Activated T-cell treated with anti-CD3 and anti-CD28 coated beads, Interleukin-2, amount 50 U/mL, for 72 hours (primary cell): ENCODE measurements at regions not wholly inside any gene's neighbourhood (a gene's known extent, or its start where the extent isn't known, plus 50 kb on each side); places are given as distances from the start of the nearest gene placed in this dataset.

ENCODE experiments used
- ATAC-seq, 2 donors: fragments of 150-1000 bp; cut with Tn5 transposase; replicated peaks in 1 of 2; 2 replicates each; pipeline ENCODE4 v1.10.0; 2021; ENCODE audit warnings: moderate library complexity in 2 of 2, mild to moderate bottlenecking in 1 of 2
- DNase-seq, 2 donors: peaks; one replicate each; pipeline ENCODE4 v3.0.0; 2021 to 2022; ENCODE audit warnings: mixed read lengths in 1 of 2
- H3K27ac Mint-ChIP-seq: one replicate; pipeline ENCODE4 v1.8.0; 2022; ENCODE audit warnings: mild to moderate bottlenecking, moderate library complexity, mixed read lengths
- H3K27me3 Mint-ChIP-seq: one replicate; pipeline ENCODE4 v1.8.0; 2022; ENCODE audit warnings: low read depth, mixed read lengths
- H3K36me3 Mint-ChIP-seq, 2 donors: one replicate each; pipeline ENCODE4 v1.8.0; 2022; ENCODE audit warnings: mixed read lengths in 2 of 2, mild to moderate bottlenecking in 1 of 2; ENCODE audit not compliant: insufficient read depth in 2 of 2
- H3K4me1 Mint-ChIP-seq: one replicate; pipeline ENCODE4 v1.8.0; 2022; ENCODE audit warnings: low read depth, mixed read lengths
- H3K4me3 Mint-ChIP-seq, 2 donors: one replicate each; pipeline ENCODE4 v1.8.0; 2022; ENCODE audit warnings: mild to moderate bottlenecking in 2 of 2, mixed read lengths in 2 of 2, moderate library complexity in 2 of 2
- H3K9me3 Mint-ChIP-seq, 2 donors: one replicate each; pipeline ENCODE4 v1.8.0; 2022; ENCODE audit warnings: mixed read lengths in 2 of 2

GRCh38 chr16:51085271-51085670 lies 65.8 kb downstream of the SALL1 start:
- H3K9me3 Mint-ChIP-seq: peaks cover 3 to 7% of the 10 kb centered on the region in 2 donors
- no peak for DNase-seq

GRCh38 chr16:51084074-51084928 lies 66.8 kb downstream of the SALL1 start:
- Mint-ChIP-seq H3K4me3 (no peak overlapping the region), H3K27ac (no peak overlapping the region), H3K36me3 (peaks cover 0 to 2% of the 10 kb centered on the region in 2 donors), H3K4me1 (no peaks in the 10 kb centered on the region), H3K27me3 (no peaks in the 10 kb centered on the region), H3K9me3 (peaks cover 3 to 7% of the 10 kb centered on the region in 2 donors)
- ATAC-seq (no peak), DNase-seq (no peak)

More at GRCh38 chr16:51085271-51085670, 65.8 kb downstream of the SALL1 start:
- no peak for ATAC-seq
- Mint-ChIP-seq H3K27me3 (no peaks in the 10 kb centered on the region), H3K4me3 (no peak overlapping the region), H3K27ac (no peak overlapping the region), H3K4me1 (no peaks in the 10 kb centered on the region), H3K36me3 (peaks cover 0 to 2% of the 10 kb centered on the region in 2 donors)

- H3K9me3 Mint-ChIP-seq: peaks cover 2 to 3% of the 10 kb centered on the region in 2 donors
- ATAC-seq (no peak), DNase-seq (no peak)
- H3K27ac Mint-ChIP-seq: no peak overlapping the region
- no peaks in the 10 kb centered on the region for H3K4me1 Mint-ChIP-seq
- no peaks in the 10 kb centered on the region for H3K36me3 Mint-ChIP-seq
- no peak overlapping the region for H3K4me3 Mint-ChIP-seq
- H3K27me3 Mint-ChIP-seq: no peaks in the 10 kb centered on the region
Observed at GRCh38 chr16:51072591-51072990, 78.5 kb downstream of the SALL1 start.

- no peak for ATAC-seq
- Mint-ChIP-seq H3K27ac (no peak overlapping the region), H3K4me3 (no peak overlapping the region), H3K4me1 (no peaks in the 10 kb centered on the region), H3K27me3 (no peaks in the 10 kb centered on the region), H3K9me3 (peaks cover 1 to 2% of the 10 kb centered on the region in 2 donors), H3K36me3 (no peaks in the 10 kb centered on the region)
- no peak for DNase-seq
Observed at GRCh38 chr16:51071326-51071725, 79.7 kb downstream of the SALL1 start.

GRCh38 chr16:51067352-51067751 lies 83.7 kb downstream of the SALL1 start:
- DNase-seq: no peak
- Mint-ChIP-seq H3K36me3 (no peaks in the 10 kb centered on the region), H3K27me3 (no peaks in the 10 kb centered on the region), H3K9me3 (no peaks in the 10 kb centered on the region), H3K4me1 (no peaks in the 10 kb centered on the region), H3K4me3 (no peak overlapping the region), H3K27ac (no peak overlapping the region)
- ATAC-seq: no peak

- H3K27me3 Mint-ChIP-seq: peaks cover 4% of the 10 kb centered on the region
- no peaks in the 10 kb centered on the region for H3K4me1 Mint-ChIP-seq
- H3K36me3 Mint-ChIP-seq: no peaks in the 10 kb centered on the region
- H3K9me3 Mint-ChIP-seq: no peaks in the 10 kb centered on the region
- H3K27ac Mint-ChIP-seq: no peak overlapping the region
- no peak overlapping the region for H3K4me3 Mint-ChIP-seq
- DNase-seq (no peak), ATAC-seq (no peak)
Observed at GRCh38 chr16:51062039-51062438, 89.0 kb downstream of the SALL1 start.

GRCh38 chr16:51061328-51061727 lies 89.7 kb downstream of the SALL1 start:
- Mint-ChIP-seq H3K27me3 (peaks cover 6% of the 10 kb centered on the region), H3K36me3 (no peaks in the 10 kb centered on the region), H3K27ac (no peak overlapping the region), H3K4me1 (no peaks in the 10 kb centered on the region), H3K4me3 (no peak overlapping the region), H3K9me3 (no peaks in the 10 kb centered on the region)
- DNase-seq (no peak), ATAC-seq (no peak)

GRCh38 chr16:51057969-51058337 lies 93.1 kb downstream of the SALL1 start:
- no peak overlapping the region for H3K4me3 Mint-ChIP-seq
- ATAC-seq (no peak), DNase-seq (no peak)
- no peaks in the 10 kb centered on the region for H3K9me3 Mint-ChIP-seq
- H3K27me3 Mint-ChIP-seq: peaks cover 12% of the 10 kb centered on the region
- H3K27ac Mint-ChIP-seq: no peak overlapping the region
- H3K4me1 Mint-ChIP-seq: no peaks in the 10 kb centered on the region
- no peaks in the 10 kb centered on the region for H3K36me3 Mint-ChIP-seq

- no peak for DNase-seq
- no peaks in the 10 kb centered on the region for H3K4me1 Mint-ChIP-seq
- H3K9me3 Mint-ChIP-seq: no peaks in the 10 kb centered on the region
- peaks cover 12% of the 10 kb centered on the region for H3K27me3 Mint-ChIP-seq
- no peak overlapping the region for H3K4me3 Mint-ChIP-seq
- H3K27ac Mint-ChIP-seq: no peak overlapping the region
- ATAC-seq: no peak
- H3K36me3 Mint-ChIP-seq: no peaks in the 10 kb centered on the region
Observed at GRCh38 chr16:51057102-51057793, 93.8 kb downstream of the SALL1 start.

- Mint-ChIP-seq H3K4me3 (no peak overlapping the region), H3K9me3 (no peaks in the 10 kb centered on the region), H3K27me3 (peaks cover 12% of the 10 kb centered on the region), H3K36me3 (no peaks in the 10 kb centered on the region), H3K27ac (no peak overlapping the region), H3K4me1 (no peaks in the 10 kb centered on the region)
- DNase-seq (no peak), ATAC-seq (no peak)
Observed at GRCh38 chr16:51056331-51056730, 94.7 kb downstream of the SALL1 start.

GRCh38 chr16:51055434-51055833 lies 95.6 kb downstream of the SALL1 start:
- no peaks in the 10 kb centered on the region for H3K36me3 Mint-ChIP-seq
- no peaks in the 10 kb centered on the region for H3K9me3 Mint-ChIP-seq
- no peaks in the 10 kb centered on the region for H3K4me1 Mint-ChIP-seq
- H3K27me3 Mint-ChIP-seq: peaks cover 12% of the 10 kb centered on the region
- DNase-seq (no peak), ATAC-seq (no peak)
- H3K4me3 Mint-ChIP-seq: no peak overlapping the region
- H3K27ac Mint-ChIP-seq: no peak overlapping the region

- Mint-ChIP-seq H3K27ac (no peak overlapping the region), H3K4me3 (no peak overlapping the region), H3K27me3 (peaks cover 12% of the 10 kb centered on the region), H3K9me3 (no peaks in the 10 kb centered on the region), H3K4me1 (no peaks in the 10 kb centered on the region), H3K36me3 (no peaks in the 10 kb centered on the region)
- no peak for DNase-seq
- no peak for ATAC-seq
Observed at GRCh38 chr16:51053775-51054174, 97.3 kb downstream of the SALL1 start.

- H3K36me3 Mint-ChIP-seq: no peaks in the 10 kb centered on the region
- DNase-seq (no peak), ATAC-seq (no peak)
- H3K27ac Mint-ChIP-seq: no peak overlapping the region
- H3K27me3 Mint-ChIP-seq: peaks cover 6% of the 10 kb centered on the region
- H3K4me3 Mint-ChIP-seq: no peak overlapping the region
- no peaks in the 10 kb centered on the region for H3K9me3 Mint-ChIP-seq
- no peaks in the 10 kb centered on the region for H3K4me1 Mint-ChIP-seq
Observed at GRCh38 chr16:51051671-51052070, 99.4 kb downstream of the SALL1 start.

- Mint-ChIP-seq H3K36me3 (no peaks in the 10 kb centered on the region), H3K4me3 (no peak overlapping the region), H3K27ac (no peak overlapping the region), H3K4me1 (no peaks in the 10 kb centered on the region), H3K27me3 (peaks cover 6% of the 10 kb centered on the region), H3K9me3 (no peaks in the 10 kb centered on the region)
- ATAC-seq: no peak
- DNase-seq: no peak
Observed at GRCh38 chr16:51050377-51050706, 100.7 kb downstream of the SALL1 start.
